ENCODE measurements at regions not wholly inside any gene's neighbourhood (a gene's known extent, or its start where the extent isn't known, plus 50 kb on each side); places are given as distances from the start of the nearest gene placed in this dataset.

- BruUV-seq (replicated peaks), result no TSS peak
- no peaks in the 10 kb centered on the region for H3K79me2 ChIP-seq (ENCODE audit: low read length)
- no peak overlapping the region for H3K9ac ChIP-seq (ENCODE audit: low read length)
- H3K27ac ChIP-seq (ENCODE audit: low read length), result no peak overlapping the region
- no peaks in the 10 kb centered on the region for H4K20me1 ChIP-seq (ENCODE audit: low read length)
- H3K36me3 ChIP-seq (ENCODE audit: low read depth, low read length), result no peaks in the 10 kb centered on the region
- no peak overlapping the region for H3K4me3 ChIP-seq (ENCODE audit: low read length)
- H3K4me2 ChIP-seq (ENCODE audit: low read length), result no peak overlapping the region
- TF ChIP-seq EZH2phosphoT487 (IDR thresholded peaks at IDR 0.05; ENCODE audit: borderline replicate concordance, low read length), result no peak
- no peak for TF ChIP-seq CTCF (conservative IDR thresholded peaks at IDR 0.05; ENCODE audit: low read depth, low read length)
- no peak for TF ChIP-seq EZH2 (IDR thresholded peaks at IDR 0.05; ENCODE audit: low read length, unreplicated experiment)
- H3F3A ChIP-seq (ENCODE audit: low read length, unreplicated experiment), result no peaks in the 10 kb centered on the region
- no peaks in the 10 kb centered on the region for H3K27me3 ChIP-seq (ENCODE audit: low read length)
- peaks cover 12% of the 10 kb centered on the region for H3K4me1 ChIP-seq (ENCODE audit: insufficient read depth, low read length)
- DNase-seq, result no peak
- ChIA-PET CTCF (no interaction called here), POLR2A (ENCODE audit: unreplicated experiment) (no interaction called here)
- intact Hi-C loops (cut with micrococcal nuclease), result no loop called here
- no peaks in the 10 kb centered on the region for H3K9me2 ChIP-seq (replicated peaks; ENCODE audit: low read length)
- H3K9me3 ChIP-seq (ENCODE audit: low read length), result no peaks in the 10 kb centered on the region
- no peak overlapping the region for H2AFZ ChIP-seq (ENCODE audit: low read length)
- ATAC-seq, result no peak
Measured at GRCh38 chr9:38138276-38138675, 69.2 kb upstream of the SHB start.

- H3K9me2 ChIP-seq (replicated peaks; ENCODE audit: low read length), result no peaks in the 10 kb centered on the region
- H3K9me3 ChIP-seq (ENCODE audit: low read length), result no peaks in the 10 kb centered on the region
- no peaks in the 10 kb centered on the region for H3K27me3 ChIP-seq (ENCODE audit: low read length)
- H3K36me3 ChIP-seq (ENCODE audit: low read depth, low read length), result no peaks in the 10 kb centered on the region
- CTCF ChIA-PET, result no interaction called here
- H3K4me1 ChIP-seq (ENCODE audit: insufficient read depth, low read length), result peaks cover 12% of the 10 kb centered on the region
- no peak overlapping the region for H3K27ac ChIP-seq (ENCODE audit: low read length)
- DNase-seq (no peak), ATAC-seq (no peak)
- no peaks in the 10 kb centered on the region for H3F3A ChIP-seq (ENCODE audit: low read length, unreplicated experiment)
- no peak overlapping the region for H3K9ac ChIP-seq (ENCODE audit: low read length)
- no peak overlapping the region for H2AFZ ChIP-seq (ENCODE audit: low read length)
- no peaks in the 10 kb centered on the region for H3K79me2 ChIP-seq (ENCODE audit: low read length)
- BruUV-seq (replicated peaks), result no TSS peak
- no peaks in the 10 kb centered on the region for H4K20me1 ChIP-seq (ENCODE audit: low read length)
- intact Hi-C loops (cut with micrococcal nuclease), result no loop called here
- H3K4me2 ChIP-seq (ENCODE audit: low read length), result no peak overlapping the region
- no peak overlapping the region for H3K4me3 ChIP-seq (ENCODE audit: low read length)
- POLR2A ChIA-PET (ENCODE audit: unreplicated experiment), result no interaction called here
- no peak for TF ChIP-seq EZH2 (IDR thresholded peaks at IDR 0.05; ENCODE audit: low read length, unreplicated experiment)
- TF ChIP-seq EZH2phosphoT487 (IDR thresholded peaks at IDR 0.05; ENCODE audit: borderline replicate concordance, low read length), result no peak
- TF ChIP-seq CTCF (conservative IDR thresholded peaks at IDR 0.05; ENCODE audit: low read depth, low read length), result no peak
Measured at GRCh38 chr9:38137342-38137741, 68.3 kb upstream of the SHB start.

GRCh38 chr9:38136386-38136785 lies 67.4 kb upstream of the SHB start:
- Histone ChIP-seq H4K20me1 (ENCODE audit: low read length) (no peaks in the 10 kb centered on the region), H3K9ac (ENCODE audit: low read length) (no peak overlapping the region), H3K27ac (ENCODE audit: low read length) (no peak overlapping the region), H3K79me2 (ENCODE audit: low read length) (no peaks in the 10 kb centered on the region), H3K27me3 (ENCODE audit: low read length) (no peaks in the 10 kb centered on the region), H3K36me3 (ENCODE audit: low read depth, low read length) (no peaks in the 10 kb centered on the region), H2AFZ (ENCODE audit: low read length) (no peak overlapping the region), H3K9me2 (replicated peaks; ENCODE audit: low read length) (no peaks in the 10 kb centered on the region), H3K9me3 (ENCODE audit: low read length) (no peaks in the 10 kb centered on the region), H3K4me1 (ENCODE audit: insufficient read depth, low read length) (peaks cover 3% of the 10 kb centered on the region), H3K4me2 (ENCODE audit: low read length) (no peak overlapping the region), H3K4me3 (ENCODE audit: low read length) (no peak overlapping the region), H3F3A (ENCODE audit: low read length, unreplicated experiment) (no peaks in the 10 kb centered on the region)
- intact Hi-C loops (cut with micrococcal nuclease), result no loop called here
- no peak for ATAC-seq
- TF ChIP-seq EZH2 (IDR thresholded peaks at IDR 0.05; ENCODE audit: low read length, unreplicated experiment) (no peak), EZH2phosphoT487 (IDR thresholded peaks at IDR 0.05; ENCODE audit: borderline replicate concordance, low read length) (no peak), CTCF (conservative IDR thresholded peaks at IDR 0.05; ENCODE audit: low read depth, low read length) (no peak)
- ChIA-PET POLR2A (ENCODE audit: unreplicated experiment) (no interaction called here), CTCF (no interaction called here)
- no peak for DNase-seq
- BruUV-seq (replicated peaks), result no TSS peak

Measured in PC-3 (cell line).